Mesothelial cell of epicardium (in vitro differentiated cells): ENCODE measurements at regions not wholly inside any gene's neighbourhood (a gene's known extent, or its start where the extent isn't known, plus 50 kb on each side); places are given as distances from the start of the nearest gene placed in this dataset.

Experiments
- DNase-seq, 2 experiments: peaks; one replicate each; pipeline ENCODE4 v3.0.0; 2021; ENCODE audit warnings: low spot score in 2 of 2; ENCODE audit not compliant: unreplicated experiment in 2 of 2
- H3K27ac Mint-ChIP-seq: 2 replicates; pipeline ENCODE4 v1.8.0; 2021; ENCODE audit warnings: mixed read lengths
- H3K27me3 Mint-ChIP-seq: 2 replicates; pipeline ENCODE4 v1.8.0; 2021; ENCODE audit warnings: low read depth, mixed read lengths
- H3K36me3 Mint-ChIP-seq: 2 replicates; pipeline ENCODE4 v1.8.0; 2021; ENCODE audit warnings: mixed read lengths
- H3K4me1 Mint-ChIP-seq: 2 replicates; pipeline ENCODE4 v1.8.0; 2021; ENCODE audit warnings: mixed read lengths
- H3K4me3 Mint-ChIP-seq: 2 replicates; pipeline ENCODE4 v1.8.0; 2021; ENCODE audit warnings: mild to moderate bottlenecking, moderate library complexity, mixed read lengths
- H3K9me3 Mint-ChIP-seq: 2 replicates; pipeline ENCODE4 v1.8.0; 2021; ENCODE audit warnings: mixed read lengths
- CTCF ChIP-seq: fragments of 200-600 bp; sonication (generic); IDR thresholded peaks from one replicate; pipeline ENCODE4 v1.5.0; 2021; ENCODE audit warnings: antibody characterized with exemption; ENCODE audit not compliant: unreplicated experiment

GRCh38 chr19:31940396-31940795 is 405.0 kb upstream of the ZNF507 start:
- H3K4me3 Mint-ChIP-seq: no peak overlapping the region
- peaks cover 12% of the 10 kb centered on the region for H3K9me3 Mint-ChIP-seq
- DNase-seq: no peak
- H3K36me3 Mint-ChIP-seq: no peaks in the 10 kb centered on the region
- H3K27me3 Mint-ChIP-seq: no peaks in the 10 kb centered on the region
- H3K27ac Mint-ChIP-seq: peak overlapping the region; percentile 64
- TF ChIP-seq CTCF: no peak
- H3K4me1 Mint-ChIP-seq: peaks cover 43% of the 10 kb centered on the region

GRCh38 chr19:31943191-31943661 is 402.2 kb upstream of the ZNF507 start:
- H3K27ac Mint-ChIP-seq: peak overlapping the region; percentile 80
- H3K4me1 Mint-ChIP-seq: peaks cover 60% of the 10 kb centered on the region
- TF ChIP-seq CTCF: peak; percentile 26
- H3K27me3 Mint-ChIP-seq: no peaks in the 10 kb centered on the region
- no peaks in the 10 kb centered on the region for H3K9me3 Mint-ChIP-seq
- no peak for DNase-seq
- no peaks in the 10 kb centered on the region for H3K36me3 Mint-ChIP-seq
- no peak overlapping the region for H3K4me3 Mint-ChIP-seq

- Mint-ChIP-seq H3K27ac (peak overlapping the region; percentile 80), H3K9me3 (no peaks in the 10 kb centered on the region), H3K36me3 (no peaks in the 10 kb centered on the region), H3K27me3 (no peaks in the 10 kb centered on the region), H3K4me1 (peaks cover 66% of the 10 kb centered on the region), H3K4me3 (no peak overlapping the region)
- no peak for DNase-seq
- no peak for TF ChIP-seq CTCF
These were observed 401.6 kb upstream of the ZNF507 start for GRCh38 chr19:31943778-31944177.

- no peaks in the 10 kb centered on the region for H3K9me3 Mint-ChIP-seq
- peak overlapping the region; percentile 70 for H3K27ac Mint-ChIP-seq
- H3K4me1 Mint-ChIP-seq: peaks cover 71% of the 10 kb centered on the region
- H3K4me3 Mint-ChIP-seq: no peak overlapping the region
- H3K27me3 Mint-ChIP-seq: no peaks in the 10 kb centered on the region
- no peaks in the 10 kb centered on the region for H3K36me3 Mint-ChIP-seq
- TF ChIP-seq CTCF: no peak
- DNase-seq: no peak
These were observed 401.1 kb upstream of the ZNF507 start for GRCh38 chr19:31944326-31944725.

- Mint-ChIP-seq H3K27me3 (no peaks in the 10 kb centered on the region), H3K9me3 (peaks cover 6% of the 10 kb centered on the region), H3K4me1 (peaks cover 67% of the 10 kb centered on the region), H3K36me3 (no peaks in the 10 kb centered on the region), H3K27ac (peak overlapping the region; percentile 25), H3K4me3 (no peak overlapping the region)
- TF ChIP-seq CTCF: no peak
- DNase-seq: no peak
These were observed 398.9 kb upstream of the ZNF507 start for GRCh38 chr19:31946491-31946890.
